ENCODE measurements at regions not wholly inside any gene's neighbourhood (a gene's known extent, or its start where the extent isn't known, plus 50 kb on each side); places are given as distances from the start of the nearest gene placed in this dataset.

- Mint-ChIP-seq H3K36me3 (ENCODE audit: low read depth) (no peaks in the 10 kb centered on the region), H3K9me3 (no peaks in the 10 kb centered on the region), H3K4me3 (no peak overlapping the region), H3K4me1 (no peaks in the 10 kb centered on the region), H3K27me3 (no peaks in the 10 kb centered on the region), H3K27ac (no peak overlapping the region)
- intact Hi-C loops (cut with micrococcal nuclease): no loop called here
- CTCF ChIA-PET: no interaction called here
- DNase-seq (no peak), ATAC-seq (ENCODE audit: low read depth) (no peak)
- POLR2A ChIA-PET: no interaction called here
- no peak for TF ChIP-seq CTCF (IDR thresholded peaks at IDR 0.05)
Observed at GRCh38 chr5:153403470-153403869, 87.0 kb upstream of the GRIA1 start.

GRCh38 chr5:153404747-153405146, 85.7 kb upstream of the GRIA1 start:
- POLR2A ChIA-PET: no interaction called here
- intact Hi-C loops (cut with micrococcal nuclease): no loop called here
- ATAC-seq (ENCODE audit: low read depth) (no peak), DNase-seq (no peak)
- no peak overlapping the region for H3K27ac Mint-ChIP-seq
- no peaks in the 10 kb centered on the region for H3K4me1 Mint-ChIP-seq
- no peak for TF ChIP-seq CTCF (IDR thresholded peaks at IDR 0.05)
- H3K4me3 Mint-ChIP-seq: no peak overlapping the region
- CTCF ChIA-PET: no interaction called here
- no peaks in the 10 kb centered on the region for H3K9me3 Mint-ChIP-seq
- H3K27me3 Mint-ChIP-seq: no peaks in the 10 kb centered on the region
- no peaks in the 10 kb centered on the region for H3K36me3 Mint-ChIP-seq (ENCODE audit: low read depth)

GRCh38 chr5:153421676-153422075, 68.8 kb upstream of the GRIA1 start:
- intact Hi-C loops (cut with micrococcal nuclease): no loop called here
- ChIA-PET POLR2A (no interaction called here), CTCF (no interaction called here)
- ATAC-seq (ENCODE audit: low read depth) (no peak), DNase-seq (no peak)
- Mint-ChIP-seq H3K4me3 (no peak overlapping the region), H3K4me1 (no peaks in the 10 kb centered on the region), H3K27me3 (no peaks in the 10 kb centered on the region), H3K9me3 (no peaks in the 10 kb centered on the region), H3K36me3 (ENCODE audit: low read depth) (no peaks in the 10 kb centered on the region), H3K27ac (no peak overlapping the region)
- TF ChIP-seq CTCF (IDR thresholded peaks at IDR 0.05): no peak

- CTCF ChIA-PET: no interaction called here
- Mint-ChIP-seq H3K27ac (no peak overlapping the region), H3K36me3 (ENCODE audit: low read depth) (no peaks in the 10 kb centered on the region), H3K9me3 (no peaks in the 10 kb centered on the region), H3K27me3 (no peaks in the 10 kb centered on the region), H3K4me1 (no peaks in the 10 kb centered on the region), H3K4me3 (no peak overlapping the region)
- POLR2A ChIA-PET: no interaction called here
- DNase-seq (no peak), ATAC-seq (ENCODE audit: low read depth) (no peak)
- intact Hi-C loops (cut with micrococcal nuclease): no loop called here
- TF ChIP-seq CTCF (IDR thresholded peaks at IDR 0.05): no peak
Observed at GRCh38 chr5:153425914-153426313, 64.6 kb upstream of the GRIA1 start.

- H3K4me1 Mint-ChIP-seq: no peaks in the 10 kb centered on the region
- no peak for DNase-seq
- no peak for TF ChIP-seq CTCF (IDR thresholded peaks at IDR 0.05)
- H3K27me3 Mint-ChIP-seq: no peaks in the 10 kb centered on the region
- no peak overlapping the region for H3K4me3 Mint-ChIP-seq
- H3K9me3 Mint-ChIP-seq: peaks cover 3% of the 10 kb centered on the region
- intact Hi-C loops (cut with micrococcal nuclease): no loop called here
- no peaks in the 10 kb centered on the region for H3K36me3 Mint-ChIP-seq (ENCODE audit: low read depth)
- CTCF ChIA-PET: no interaction called here
- POLR2A ChIA-PET: no interaction called here
- no peak overlapping the region for H3K27ac Mint-ChIP-seq
- no peak for ATAC-seq (ENCODE audit: low read depth)
Observed at GRCh38 chr5:153429761-153430380, 60.6 kb upstream of the GRIA1 start.

Data from activated B cell treated with CpG ODN at 0.5 μM for 24 hours (primary cell).